GM12874 (cell line): ENCODE measurements at regions not wholly inside any gene's neighbourhood (a gene's known extent, or its start where the extent isn't known, plus 50 kb on each side); places are given as distances from the start of the nearest gene placed in this dataset.

Source experiments
- TF ChIP-seq, protein P1 (sequence below): IDR thresholded peaks from 2 replicates; pipeline ENCODE4 v1.5.1; 2011; ENCODE audit warnings: low read depth, mild to moderate bottlenecking, control low read depth, low read length, moderate library complexity; ENCODE audit not compliant: insufficient read depth

DNA sequence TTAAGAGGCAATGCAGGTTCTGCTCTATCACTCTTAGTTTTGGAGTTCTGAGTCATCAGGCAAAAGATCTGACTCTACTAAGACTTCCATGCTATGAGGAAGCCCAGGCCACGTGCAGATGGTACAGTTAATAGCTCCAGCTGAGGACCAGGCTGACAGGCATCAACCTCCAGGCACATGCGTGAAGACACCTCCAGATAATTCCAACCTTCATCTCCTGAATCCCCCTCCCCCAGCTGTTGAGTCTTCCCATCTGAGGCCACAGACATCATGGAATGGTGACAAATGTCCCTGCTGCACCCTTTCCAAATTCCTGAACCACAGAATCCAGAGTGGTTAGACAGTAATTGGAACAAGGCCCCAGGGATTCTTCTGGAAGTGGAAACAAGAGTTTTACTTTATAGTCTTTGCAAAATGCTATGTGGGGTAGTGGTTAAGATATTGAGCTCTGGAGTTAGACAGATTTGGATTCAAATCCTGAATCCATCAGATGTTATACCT, 183.8 kb downstream of the KLF5 start:
- TF ChIP-seq, protein P1, sequence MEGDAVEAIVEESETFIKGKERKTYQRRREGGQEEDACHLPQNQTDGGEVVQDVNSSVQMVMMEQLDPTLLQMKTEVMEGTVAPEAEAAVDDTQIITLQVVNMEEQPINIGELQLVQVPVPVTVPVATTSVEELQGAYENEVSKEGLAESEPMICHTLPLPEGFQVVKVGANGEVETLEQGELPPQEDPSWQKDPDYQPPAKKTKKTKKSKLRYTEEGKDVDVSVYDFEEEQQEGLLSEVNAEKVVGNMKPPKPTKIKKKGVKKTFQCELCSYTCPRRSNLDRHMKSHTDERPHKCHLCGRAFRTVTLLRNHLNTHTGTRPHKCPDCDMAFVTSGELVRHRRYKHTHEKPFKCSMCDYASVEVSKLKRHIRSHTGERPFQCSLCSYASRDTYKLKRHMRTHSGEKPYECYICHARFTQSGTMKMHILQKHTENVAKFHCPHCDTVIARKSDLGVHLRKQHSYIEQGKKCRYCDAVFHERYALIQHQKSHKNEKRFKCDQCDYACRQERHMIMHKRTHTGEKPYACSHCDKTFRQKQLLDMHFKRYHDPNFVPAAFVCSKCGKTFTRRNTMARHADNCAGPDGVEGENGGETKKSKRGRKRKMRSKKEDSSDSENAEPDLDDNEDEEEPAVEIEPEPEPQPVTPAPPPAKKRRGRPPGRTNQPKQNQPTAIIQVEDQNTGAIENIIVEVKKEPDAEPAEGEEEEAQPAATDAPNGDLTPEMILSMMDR: no peak

DNA sequence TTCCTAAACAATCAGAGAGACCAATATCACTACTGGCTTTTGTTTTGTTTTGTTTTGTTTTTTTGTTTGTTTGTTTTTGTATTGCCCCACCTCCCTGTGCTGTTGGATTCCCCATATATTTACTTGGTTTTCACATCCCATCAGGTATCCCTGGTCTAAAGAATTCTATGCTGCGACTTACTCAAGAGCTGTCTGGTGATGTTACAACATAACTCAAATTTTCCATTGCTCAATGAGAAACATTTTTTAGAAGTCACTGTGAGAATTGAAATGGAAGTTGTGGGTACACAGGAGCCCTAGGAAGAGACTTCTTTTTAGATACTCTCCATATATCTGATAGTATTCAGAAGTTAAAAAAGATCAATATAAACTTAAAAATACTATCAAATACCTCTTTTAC, 181.4 kb downstream of the KLF5 start:
- TF ChIP-seq, protein P1: no peak

DNA sequence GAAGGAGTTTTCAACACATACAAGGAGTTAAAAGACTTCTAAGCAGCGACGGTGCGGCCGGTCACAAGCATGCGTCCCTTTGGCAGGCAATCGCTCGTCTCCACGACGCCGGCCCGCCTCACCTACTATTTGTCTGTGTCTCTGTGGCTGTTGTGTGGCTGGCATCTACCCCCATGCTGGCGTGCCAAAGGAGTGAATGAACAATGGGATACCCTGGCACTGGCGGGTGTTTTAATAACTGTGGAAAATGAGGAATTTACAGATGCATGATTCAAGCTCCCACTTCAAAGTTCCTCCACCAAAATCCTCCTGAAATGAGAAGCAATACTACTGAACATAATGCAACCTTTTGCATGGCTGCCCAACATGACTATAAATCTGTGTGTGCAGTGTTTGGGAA, 176.6 kb downstream of the KLF5 start:
- TF ChIP-seq, protein P1: no peak

DNA sequence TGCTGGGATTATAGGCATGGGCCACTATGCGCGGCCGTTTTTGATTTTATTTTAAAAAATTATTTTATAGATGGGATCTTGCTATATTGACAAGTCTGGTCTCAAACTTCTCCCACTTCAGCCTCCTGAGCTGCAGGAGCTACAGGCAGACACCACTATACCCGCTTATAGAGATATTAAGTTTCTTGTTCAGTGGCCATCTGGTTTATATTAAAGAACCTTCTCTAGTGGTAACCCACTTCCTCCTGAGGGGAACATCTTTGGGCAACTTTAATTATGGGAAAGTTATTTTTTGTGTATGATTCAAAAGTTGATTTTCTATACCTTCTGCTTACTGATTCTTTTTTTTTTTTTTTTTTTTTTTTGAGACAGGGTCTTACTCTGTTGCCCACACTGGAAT, 172.7 kb downstream of the KLF5 start:
- TF ChIP-seq, protein P1: no peak

DNA sequence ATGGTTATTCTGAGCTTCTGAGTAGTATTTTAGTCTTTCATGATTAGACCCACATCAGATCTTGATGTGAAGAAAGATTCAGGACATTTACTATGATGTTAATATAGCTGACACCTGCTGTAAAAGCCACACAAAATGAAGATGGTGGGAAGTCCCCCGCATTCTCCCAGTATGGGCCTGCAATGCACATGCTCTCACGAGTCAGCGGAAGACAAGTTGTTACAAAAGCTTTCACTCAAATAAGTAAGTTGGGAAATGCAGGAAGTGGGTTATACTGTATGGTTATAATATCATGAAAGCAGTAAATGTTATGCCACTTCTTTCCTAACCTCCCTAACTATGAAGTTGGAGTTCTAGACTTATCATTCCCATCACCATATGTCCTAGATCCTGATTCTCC, 171.9 kb downstream of the KLF5 start:
- TF ChIP-seq, protein P1: no peak

DNA sequence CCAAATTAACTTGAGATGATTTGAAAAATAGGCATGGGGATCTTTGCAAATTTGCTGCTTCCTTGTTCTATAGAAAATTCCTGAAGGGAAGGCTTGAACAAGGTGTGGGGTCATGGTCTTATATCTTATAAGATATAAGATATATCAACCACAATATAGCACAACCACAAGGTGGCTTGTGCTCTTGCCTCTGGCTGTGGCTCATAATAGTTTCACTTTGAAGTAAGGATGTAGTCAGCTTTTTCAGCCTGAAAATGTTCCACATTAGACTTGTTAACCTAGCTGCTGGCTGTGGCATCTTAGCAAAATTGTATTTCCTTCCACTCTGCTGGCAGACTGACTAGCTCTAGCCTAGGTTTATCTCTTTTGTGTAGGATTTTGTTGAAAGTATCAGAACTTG, 169.7 kb downstream of the KLF5 start:
- TF ChIP-seq, protein P1: no peak

DNA sequence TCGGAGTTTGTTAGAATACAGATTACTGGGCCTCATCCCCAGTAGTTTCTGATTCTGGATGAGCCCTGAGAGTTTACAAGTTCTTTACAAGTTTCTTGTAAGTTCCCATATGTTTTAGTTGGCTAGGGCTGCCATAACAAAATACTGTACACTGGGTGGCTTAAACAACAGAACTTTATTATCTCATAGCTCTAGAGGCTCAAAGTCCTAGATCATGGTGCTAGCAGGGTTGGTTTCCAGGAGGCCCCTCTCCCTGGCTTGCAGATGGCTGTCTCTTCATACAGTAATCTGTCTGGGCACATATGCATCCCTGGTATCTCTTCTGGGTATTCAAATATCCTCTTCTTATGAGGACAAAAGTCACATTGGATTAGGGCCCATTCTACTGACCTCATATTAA, 167.2 kb downstream of the KLF5 start:
- TF ChIP-seq, protein P1: no peak
